Thyroid gland (tissue), 4 donors: ENCODE measurements at regions not wholly inside any gene's neighbourhood (a gene's known extent, or its start where the extent isn't known, plus 50 kb on each side); places are given as distances from the start of the nearest gene placed in this dataset.

Experiments used
- CTCF ChIP-seq, 6 experiments: fragments of 200-600 bp in 3 of 6; fragments of 450-650 bp in 3 of 6; sonication (generic) in 3 of 6; IDR thresholded peaks; one replicate each; pipeline ENCODE4 v1.5.1; 2016 to 2019; ENCODE audit warnings: antibody characterized with exemption in 6 of 6, mild to moderate bottlenecking in 2 of 6, inconsistent platforms in 1 of 6, moderate library complexity in 1 of 6
- POLR2A ChIP-seq, 2 donors: fragments of 450-650 bp; IDR thresholded peaks; one replicate each; pipeline ENCODE4 v1.6.1; 2017; ENCODE audit warnings: antibody characterized with exemption in 2 of 2, mild to moderate bottlenecking in 2 of 2, moderate library complexity in 1 of 2

DNA sequence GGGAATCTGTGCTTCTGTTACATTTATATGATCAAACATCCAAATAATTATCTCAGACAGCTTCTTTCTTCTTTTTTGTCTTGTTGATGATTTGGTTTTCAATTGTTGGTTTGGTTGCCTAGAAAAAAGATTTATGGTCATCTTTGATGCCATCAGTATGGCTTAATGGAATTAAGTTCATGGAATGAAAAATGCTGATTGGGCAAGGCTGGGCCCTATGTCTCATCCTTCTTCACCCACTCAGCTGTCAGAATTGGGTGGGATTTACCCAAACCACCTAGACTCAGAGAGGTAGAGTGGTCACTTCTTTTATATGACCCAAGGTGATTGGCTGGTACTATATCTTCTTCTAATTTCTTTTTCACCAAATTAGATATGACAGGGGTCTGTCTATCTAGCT, 258.3 kb downstream of the DOK5 start:
- TF ChIP-seq CTCF (IDR thresholded peaks at IDR 0.05) (no peak), POLR2A (IDR thresholded peaks at IDR 0.05) (no peak)
